ENCODE measurements at regions not wholly inside any gene's neighbourhood (a gene's known extent, or its start where the extent isn't known, plus 50 kb on each side); places are given as distances from the start of the nearest gene placed in this dataset.

DNA sequence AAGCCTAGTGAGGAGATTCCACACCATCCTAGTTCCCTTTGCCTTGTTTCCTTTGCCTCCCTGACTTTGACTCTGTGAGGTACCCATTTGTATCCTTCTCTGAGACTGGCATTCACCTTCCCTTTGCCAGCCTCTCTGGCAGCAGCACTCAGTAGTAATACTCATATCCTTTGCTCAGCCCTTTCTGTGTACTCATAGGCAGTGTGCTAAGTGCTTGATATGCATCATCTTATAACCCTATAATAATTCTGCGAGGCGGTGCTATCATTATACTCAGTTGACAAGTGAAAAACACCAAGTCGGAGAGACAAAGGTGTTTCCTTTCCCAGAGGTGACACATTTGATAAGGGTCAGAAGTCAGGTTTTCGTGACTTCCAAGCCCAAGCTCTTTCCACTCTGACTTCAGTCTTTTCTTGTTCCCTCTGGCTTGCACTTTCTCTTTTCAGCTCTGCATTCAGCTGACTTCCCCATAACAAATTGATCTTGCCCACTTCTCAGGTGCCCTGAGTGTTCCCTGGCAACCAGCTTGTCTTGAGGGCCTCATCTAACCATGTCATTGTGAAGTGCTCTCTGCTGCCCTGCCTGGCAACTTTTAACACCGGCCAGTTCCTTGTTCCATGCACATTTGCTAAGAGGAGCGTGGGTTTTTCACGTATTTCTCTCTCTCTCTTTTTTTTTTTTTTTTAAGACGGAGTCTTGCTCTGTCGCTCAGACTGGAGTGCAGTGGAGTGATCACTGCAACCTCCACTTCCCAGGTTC, 94.5 kb upstream of the UPP2 start:
- FAIRE-seq: no peak
- no peak for DNase-seq (ENCODE audit: low read depth in 1 of 2, low spot score in 2 of 2)

More for the DNA sequence above, 94.5 kb upstream of the UPP2 start:
- H4K20me1 ChIP-seq (replicated peaks in 1 of 2; ENCODE audit: control insufficient read depth in 1 of 2, insufficient read depth in 2 of 2, low read length in 2 of 2): no peaks in the 10 kb centered on the region
- no peaks in the 10 kb centered on the region for H3K79me2 ChIP-seq (ENCODE audit: control insufficient read depth in 1 of 2, insufficient read depth in 2 of 2, low read length in 2 of 2)
- H2BK120ac ChIP-seq (replicated peaks; ENCODE audit: low read depth, low read length): no peak overlapping the region
- no peak overlapping the region for H3K14ac ChIP-seq (ENCODE audit: insufficient read length)
- H3K27me3 ChIP-seq (replicated peaks in 1 of 4; ENCODE audit: control insufficient read depth in 3 of 4, extremely low read depth in 1 of 4, insufficient read depth in 3 of 4, low read length in 3 of 4): no peaks in the 10 kb centered on the region; a peak in 1 of 7 replicates
- peaks cover 0 to 7% (median 4%) of the 10 kb centered on the region in 4 experiments; a peak in 2 of 7 replicates for H3K4me1 ChIP-seq (replicated peaks in 1 of 4; ENCODE audit: control insufficient read depth in 3 of 4, insufficient read depth in 4 of 4, low read length in 3 of 4)
- no peaks in the 10 kb centered on the region; a peak in 1 of 8 replicates for H3K36me3 ChIP-seq (ENCODE audit: control insufficient read depth in 2 of 4, insufficient read depth in 4 of 4, low read length in 3 of 4)
- H3K9ac ChIP-seq (replicated peaks in 1 of 4; ENCODE audit: extremely low read depth in 1 of 4, low read depth in 3 of 4, low read length in 3 of 4): no peak overlapping the region
- CTCF ChIA-PET (ENCODE audit: partially characterized antibody): interaction anchor here (0.6 to 5.1 kb wide), 23 partner anchors 10 to 747 kb away, joined by 3 to 28 read pairs (median 4); no protein-coding TSS in a partner anchor
- no peak overlapping the region for H3K23ac ChIP-seq (ENCODE audit: insufficient read length)
- no peak overlapping the region for H2BK5ac ChIP-seq (ENCODE audit: low read depth, low read length)
- no peak overlapping the region for H2BK15ac ChIP-seq (ENCODE audit: low read length)
- no peaks in the 10 kb centered on the region for H3K23me2 ChIP-seq (ENCODE audit: low read depth, low read length)
- no peak overlapping the region for H2AFZ ChIP-seq (ENCODE audit: low read length)
- no peaks in the 10 kb centered on the region for H3K79me1 ChIP-seq (ENCODE audit: low read depth, low read length)
- no peak overlapping the region for H2BK12ac ChIP-seq (ENCODE audit: low read depth, low read length)
- H4K5ac ChIP-seq (ENCODE audit: insufficient read length, low read depth, low read length): no peak overlapping the region
- TF ChIP-seq RAD21 (IDR thresholded peaks at IDR 0.05 in 1 of 2, conservative IDR thresholded peaks at IDR 0.05 in 1 of 2; ENCODE audit: low read depth in 2 of 2, low read length in 2 of 2) (peak; percentile 30 to 41; a peak in 2 of 4 replicates), CTCF (IDR thresholded peaks at IDR 0.05; ENCODE audit: control extremely low read depth in 1 of 3, insufficient read depth in 1 of 3, low read depth in 1 of 3, low read length in 3 of 3) (peak in 2 of 3 experiments; percentile 30 to 41; a peak in 3 of 4 replicates), KDM5A (IDR thresholded peaks at IDR 0.05; ENCODE audit: low read length) (no peak)
- no peaks in the 10 kb centered on the region for H3K9me3 ChIP-seq (ENCODE audit: insufficient read depth in 2 of 2, low read depth in 1 of 2, low read length in 1 of 2)
- H3K18ac ChIP-seq (ENCODE audit: extremely low read depth, low read length): no peak overlapping the region
- no peak overlapping the region for H4K91ac ChIP-seq (replicated peaks; ENCODE audit: insufficient read length, low read length)
- H3K4me3 ChIP-seq (ENCODE audit: extremely low read depth in 1 of 4, insufficient read depth in 2 of 4, low read depth in 3 of 4, low read length in 4 of 4): no peak overlapping the region
- H2AK5ac ChIP-seq (ENCODE audit: low read depth, low read length): no peak overlapping the region
- no peak overlapping the region for H2BK20ac ChIP-seq (ENCODE audit: low read length)
- no peak overlapping the region; the same call in 1 of the 2 replicates for H4K8ac ChIP-seq (ENCODE audit: extremely low read depth, insufficient read depth, low read length)
- H3K56ac ChIP-seq (replicated peaks; ENCODE audit: insufficient read length, low read depth, low read length): no peak overlapping the region
- WGBS, 2 experiments (ENCODE audit: extremely low coverage in 1 of 2, insufficient coverage in 1 of 2, insufficient read length in 1 of 2, insufficient replicate concordance in 2 of 2, low coverage in 1 of 2, low lambda C conversion rate in 2 of 2, missing lambda C conversion rate in 1 of 2): 91% methylated on average over 6 of the region's 9 CpGs; no CpG with 5 or more reads in 1 of the 2 experiments
- H3K4ac ChIP-seq (replicated peaks; ENCODE audit: insufficient read length, low read depth, low read length): no peak overlapping the region
- POLR2A ChIA-PET (ENCODE audit: partially characterized antibody): no interaction called here
- no peak overlapping the region for H3K27ac ChIP-seq (ENCODE audit: low read depth, low read length)
- no peak overlapping the region for H3K4me2 ChIP-seq (ENCODE audit: insufficient read depth in 1 of 2, low read depth in 2 of 2, low read length in 2 of 2)

All from H1 (cell line).